GM23338 (cell line): ENCODE measurements at regions not wholly inside any gene's neighbourhood (a gene's known extent, or its start where the extent isn't known, plus 50 kb on each side); places are given as distances from the start of the nearest gene placed in this dataset.
"Not testable (repeated sequence)": the region's sequence is repeated elsewhere in the genome, so short reads cannot be mapped to it uniquely, and the experiment has no call there.

Source experiments
- ATAC-seq: fragments of 200-7000 bp; cut with Tn5 transposase; 3 replicates; pipeline ENCODE4 v1.9.1; 2020
- DNase-seq: peaks from one replicate; pipeline ENCODE4 v3.0.0-alpha.2; 2015; ENCODE audit warnings: low spot score
- H2AFZ ChIP-seq: fragments of 200-600 bp; sonication (generic); 2 replicates; pipeline ENCODE4 v1.8.0; 2016; ENCODE audit warnings: antibody characterized with exemption, mild to moderate bottlenecking, moderate library complexity
- H3F3A ChIP-seq: fragments of 200-600 bp; sonication (generic); replicated peaks from 2 replicates; pipeline ENCODE4 v1.8.0; 2017; ENCODE audit warnings: antibody characterized with exemption, mixed run types, low read depth
- H3K27ac ChIP-seq: fragments of 200-600 bp; sonication (generic); 2 replicates; pipeline ENCODE4 v1.6.1; 2016; ENCODE audit warnings: low read depth
- H3K27me3 ChIP-seq: fragments of 200-600 bp; sonication (generic); 2 replicates; pipeline ENCODE4 v1.8.0; 2016; ENCODE audit warnings: mild to moderate bottlenecking, mixed run types, moderate library complexity; ENCODE audit not compliant: insufficient read depth
- H3K36me3 ChIP-seq: fragments of 200-600 bp; sonication (generic); 2 replicates; pipeline ENCODE4 v1.8.0; 2016; ENCODE audit warnings: mild to moderate bottlenecking; ENCODE audit not compliant: insufficient read depth
- H3K4me1 ChIP-seq: fragments of 200-600 bp; sonication (generic); 2 replicates; pipeline ENCODE4 v1.8.0; 2016; ENCODE audit warnings: mild to moderate bottlenecking, moderate library complexity; ENCODE audit not compliant: insufficient read depth
- H3K4me2 ChIP-seq: fragments of 200-600 bp; sonication (generic); 2 replicates; pipeline ENCODE4 v1.7.1; 2017; ENCODE audit warnings: mixed run types
- H3K4me3 ChIP-seq: fragments of 200-600 bp; sonication (generic); 2 replicates; pipeline ENCODE4 v1.6.1; 2016; ENCODE audit warnings: mixed run types
- H3K79me2 ChIP-seq: fragments of 200-600 bp; sonication (generic); replicated peaks from 2 replicates; pipeline ENCODE4 v1.8.0; 2017; ENCODE audit warnings: mild to moderate bottlenecking; ENCODE audit not compliant: insufficient read depth
- H3K9me2 ChIP-seq: fragments of 200-600 bp; sonication (generic); 2 replicates; pipeline ENCODE4 v1.8.0; 2017; ENCODE audit not compliant: insufficient read depth
- H4K20me1 ChIP-seq: fragments of 200-600 bp; sonication (generic); replicated peaks from 2 replicates; pipeline ENCODE4 v1.8.0; 2017; ENCODE audit warnings: mild to moderate bottlenecking; ENCODE audit not compliant: insufficient read depth
- H3K27ac Mint-ChIP-seq: 2 replicates; pipeline ENCODE4 v1.8.0; 2020; ENCODE audit warnings: inconsistent platforms, mild to moderate bottlenecking, moderate library complexity, mixed read lengths
- H3K27me3 Mint-ChIP-seq: 3 replicates; pipeline ENCODE4 v1.8.0; 2022; ENCODE audit warnings: low read depth, mild to moderate bottlenecking, moderate library complexity, mixed read lengths, inconsistent platforms; ENCODE audit not compliant: insufficient read depth, poor library complexity
- H3K36me3 Mint-ChIP-seq: 3 replicates; pipeline ENCODE4 v1.8.0; 2021; ENCODE audit warnings: low read depth, mild to moderate bottlenecking, inconsistent platforms, moderate library complexity, mixed read lengths
- H3K4me1 Mint-ChIP-seq: 3 replicates; pipeline ENCODE4 v1.8.0; 2020; ENCODE audit warnings: mild to moderate bottlenecking, inconsistent platforms, mixed read lengths
- H3K4me3 Mint-ChIP-seq: 3 replicates; pipeline ENCODE4 v1.8.0; 2021; ENCODE audit warnings: moderate library complexity, mild to moderate bottlenecking, inconsistent platforms, mixed read lengths
- H3K9me3 Mint-ChIP-seq: 3 replicates; pipeline ENCODE4 v1.8.0; 2020; ENCODE audit warnings: moderate library complexity, mild to moderate bottlenecking, inconsistent platforms, mixed read lengths
- EZH2 ChIP-seq: fragments of 200-600 bp; sonication (generic); IDR thresholded peaks from one replicate; pipeline ENCODE4 v1.8.0; 2017; ENCODE audit warnings: antibody characterized with exemption, mild to moderate bottlenecking, low read depth; ENCODE audit not compliant: unreplicated experiment
- JUNB ChIP-seq: IDR thresholded peaks from one replicate; pipeline ENCODE4 v1.6.1; 2016; ENCODE audit warnings: antibody characterized with exemption; ENCODE audit not compliant: unreplicated experiment
- POLR2AphosphoS5 ChIP-seq: IDR thresholded peaks from 2 replicates; pipeline ENCODE4 v1.6.1; 2016; ENCODE audit warnings: antibody characterized with exemption, low read depth
- STAT1 ChIP-seq: IDR thresholded peaks from one replicate; pipeline ENCODE4 v1.6.1; 2016; ENCODE audit warnings: antibody characterized with exemption; ENCODE audit not compliant: unreplicated experiment
- ZNF331 ChIP-seq: fragments of 250-450 bp; sonication (Bioruptor Pico); IDR thresholded peaks from 2 replicates; pipeline ENCODE4 v1.5.0; 2020; ENCODE audit warnings: low read depth, mild to moderate bottlenecking, moderate library complexity
- TF ChIP-seq, protein P1 (sequence below): IDR thresholded peaks from one replicate; pipeline ENCODE4 v1.6.1; 2018; ENCODE audit warnings: antibody characterized with exemption; ENCODE audit not compliant: unreplicated experiment
- TF ChIP-seq, protein P2 (sequence below): IDR thresholded peaks from 2 replicates; pipeline ENCODE4 v1.6.1; 2016; ENCODE audit warnings: antibody characterized with exemption
- TF ChIP-seq, protein P3 (sequence below), 2 experiments: fragments of 200-600 bp in 1 of 2; sonication (generic) in 1 of 2; conservative IDR thresholded peaks; 2 replicates each; pipeline versions ENCODE4 v1.5.1 to v1.6.1; 2016 to 2017; ENCODE audit warnings: antibody characterized with exemption in 2 of 2, low read depth in 2 of 2, mild to moderate bottlenecking in 2 of 2, moderate library complexity in 1 of 2

DNA sequence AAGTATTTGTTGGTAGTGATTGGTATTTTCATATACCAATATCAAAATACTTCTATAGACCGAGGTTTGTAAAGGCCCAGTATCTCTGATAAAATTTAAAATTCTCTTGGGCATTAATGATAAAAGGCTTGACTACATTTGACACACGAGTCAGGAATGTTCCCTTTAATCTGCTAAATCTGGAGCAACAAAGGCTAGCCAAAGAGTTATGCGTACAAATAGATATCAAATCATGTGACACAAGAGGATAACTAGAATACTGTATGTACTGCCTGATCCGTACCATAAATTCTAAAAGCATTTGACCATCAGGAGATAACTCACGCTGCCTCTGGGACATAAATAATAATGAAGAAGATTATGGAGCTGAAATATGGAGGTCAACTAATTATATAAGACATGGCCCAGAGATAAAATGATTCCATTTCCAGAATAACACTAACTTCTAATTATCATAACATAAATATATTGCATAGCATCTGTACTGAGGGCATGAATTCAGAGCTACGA lies 64.2 kb upstream of the SH3GLB1 start (continued):
- TF ChIP-seq, protein P1, sequence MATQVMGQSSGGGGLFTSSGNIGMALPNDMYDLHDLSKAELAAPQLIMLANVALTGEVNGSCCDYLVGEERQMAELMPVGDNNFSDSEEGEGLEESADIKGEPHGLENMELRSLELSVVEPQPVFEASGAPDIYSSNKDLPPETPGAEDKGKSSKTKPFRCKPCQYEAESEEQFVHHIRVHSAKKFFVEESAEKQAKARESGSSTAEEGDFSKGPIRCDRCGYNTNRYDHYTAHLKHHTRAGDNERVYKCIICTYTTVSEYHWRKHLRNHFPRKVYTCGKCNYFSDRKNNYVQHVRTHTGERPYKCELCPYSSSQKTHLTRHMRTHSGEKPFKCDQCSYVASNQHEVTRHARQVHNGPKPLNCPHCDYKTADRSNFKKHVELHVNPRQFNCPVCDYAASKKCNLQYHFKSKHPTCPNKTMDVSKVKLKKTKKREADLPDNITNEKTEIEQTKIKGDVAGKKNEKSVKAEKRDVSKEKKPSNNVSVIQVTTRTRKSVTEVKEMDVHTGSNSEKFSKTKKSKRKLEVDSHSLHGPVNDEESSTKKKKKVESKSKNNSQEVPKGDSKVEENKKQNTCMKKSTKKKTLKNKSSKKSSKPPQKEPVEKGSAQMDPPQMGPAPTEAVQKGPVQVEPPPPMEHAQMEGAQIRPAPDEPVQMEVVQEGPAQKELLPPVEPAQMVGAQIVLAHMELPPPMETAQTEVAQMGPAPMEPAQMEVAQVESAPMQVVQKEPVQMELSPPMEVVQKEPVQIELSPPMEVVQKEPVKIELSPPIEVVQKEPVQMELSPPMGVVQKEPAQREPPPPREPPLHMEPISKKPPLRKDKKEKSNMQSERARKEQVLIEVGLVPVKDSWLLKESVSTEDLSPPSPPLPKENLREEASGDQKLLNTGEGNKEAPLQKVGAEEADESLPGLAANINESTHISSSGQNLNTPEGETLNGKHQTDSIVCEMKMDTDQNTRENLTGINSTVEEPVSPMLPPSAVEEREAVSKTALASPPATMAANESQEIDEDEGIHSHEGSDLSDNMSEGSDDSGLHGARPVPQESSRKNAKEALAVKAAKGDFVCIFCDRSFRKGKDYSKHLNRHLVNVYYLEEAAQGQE: no peak
- TF ChIP-seq, protein P2, sequence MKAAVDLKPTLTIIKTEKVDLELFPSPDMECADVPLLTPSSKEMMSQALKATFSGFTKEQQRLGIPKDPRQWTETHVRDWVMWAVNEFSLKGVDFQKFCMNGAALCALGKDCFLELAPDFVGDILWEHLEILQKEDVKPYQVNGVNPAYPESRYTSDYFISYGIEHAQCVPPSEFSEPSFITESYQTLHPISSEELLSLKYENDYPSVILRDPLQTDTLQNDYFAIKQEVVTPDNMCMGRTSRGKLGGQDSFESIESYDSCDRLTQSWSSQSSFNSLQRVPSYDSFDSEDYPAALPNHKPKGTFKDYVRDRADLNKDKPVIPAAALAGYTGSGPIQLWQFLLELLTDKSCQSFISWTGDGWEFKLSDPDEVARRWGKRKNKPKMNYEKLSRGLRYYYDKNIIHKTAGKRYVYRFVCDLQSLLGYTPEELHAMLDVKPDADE: no peak
- no peak for TF ChIP-seq STAT1
- TF ChIP-seq, protein P3, sequence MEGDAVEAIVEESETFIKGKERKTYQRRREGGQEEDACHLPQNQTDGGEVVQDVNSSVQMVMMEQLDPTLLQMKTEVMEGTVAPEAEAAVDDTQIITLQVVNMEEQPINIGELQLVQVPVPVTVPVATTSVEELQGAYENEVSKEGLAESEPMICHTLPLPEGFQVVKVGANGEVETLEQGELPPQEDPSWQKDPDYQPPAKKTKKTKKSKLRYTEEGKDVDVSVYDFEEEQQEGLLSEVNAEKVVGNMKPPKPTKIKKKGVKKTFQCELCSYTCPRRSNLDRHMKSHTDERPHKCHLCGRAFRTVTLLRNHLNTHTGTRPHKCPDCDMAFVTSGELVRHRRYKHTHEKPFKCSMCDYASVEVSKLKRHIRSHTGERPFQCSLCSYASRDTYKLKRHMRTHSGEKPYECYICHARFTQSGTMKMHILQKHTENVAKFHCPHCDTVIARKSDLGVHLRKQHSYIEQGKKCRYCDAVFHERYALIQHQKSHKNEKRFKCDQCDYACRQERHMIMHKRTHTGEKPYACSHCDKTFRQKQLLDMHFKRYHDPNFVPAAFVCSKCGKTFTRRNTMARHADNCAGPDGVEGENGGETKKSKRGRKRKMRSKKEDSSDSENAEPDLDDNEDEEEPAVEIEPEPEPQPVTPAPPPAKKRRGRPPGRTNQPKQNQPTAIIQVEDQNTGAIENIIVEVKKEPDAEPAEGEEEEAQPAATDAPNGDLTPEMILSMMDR (conservative IDR thresholded peaks at IDR 0.05; ENCODE audit: low read depth in 2 of 2): no peak
- TF ChIP-seq EZH2: no peak
- no peak for TF ChIP-seq ZNF331 (CRISPR knock-in tag)

DNA sequence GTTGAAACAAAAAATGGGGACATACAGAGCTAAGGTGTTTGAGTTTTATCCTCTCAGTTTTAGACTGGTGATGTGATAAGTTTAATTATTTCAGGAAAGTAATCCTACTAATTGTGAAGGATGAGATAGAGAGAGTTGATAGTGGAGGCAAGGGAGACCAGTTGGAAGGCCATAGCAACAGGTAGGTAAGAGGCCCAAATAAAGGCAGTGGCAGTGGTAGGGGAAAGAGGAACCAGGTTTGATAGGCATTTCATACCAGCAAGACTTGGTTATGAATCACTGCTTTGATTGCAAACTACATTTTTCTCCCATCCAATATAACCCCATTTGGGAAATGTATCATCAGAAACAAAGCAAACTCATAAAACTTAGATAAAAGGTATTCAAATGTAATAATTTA lies 63.1 kb upstream of the SH3GLB1 start:
- TF ChIP-seq POLR2AphosphoS5: no peak
- TF ChIP-seq, protein P2: no peak
- TF ChIP-seq, protein P1: no peak
- no peak for TF ChIP-seq JUNB
- no peaks in the 10 kb centered on the region for H3K9me3 Mint-ChIP-seq

DNA sequence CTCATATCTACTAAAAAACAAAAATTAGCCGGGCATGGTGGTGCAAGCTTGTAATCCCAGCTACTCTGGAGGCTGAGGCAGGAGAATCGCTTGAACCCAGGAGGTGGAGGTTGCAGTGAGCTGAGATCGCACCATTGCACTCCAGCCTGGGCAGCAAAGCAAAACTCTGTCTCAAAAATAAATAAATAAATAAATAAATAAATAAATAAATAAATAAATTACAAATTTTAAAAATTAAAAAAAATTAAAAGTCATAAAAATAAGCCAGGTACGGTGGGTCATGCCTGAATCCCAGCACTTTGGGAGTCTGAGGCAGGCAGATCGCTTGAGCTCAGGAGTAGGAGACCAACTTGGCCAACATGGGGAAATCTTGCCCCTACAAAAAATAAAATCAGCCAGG lies 59.7 kb upstream of the SH3GLB1 start:
- not testable (repeated sequence) for H3K36me3 Mint-ChIP-seq, H3K27me3 Mint-ChIP-seq, ATAC-seq, H4K20me1 ChIP-seq, H3F3A ChIP-seq, H3K9me2 ChIP-seq, H3K27me3 ChIP-seq, H3K27ac Mint-ChIP-seq, H3K4me1 ChIP-seq, H3K36me3 ChIP-seq, H3K4me3 ChIP-seq, H2AFZ ChIP-seq, H3K79me2 ChIP-seq, H3K4me1 Mint-ChIP-seq, DNase-seq, H3K9me3 Mint-ChIP-seq, H3K27ac ChIP-seq, H3K4me2 ChIP-seq, H3K4me3 Mint-ChIP-seq

More for the DNA sequence above, 63.1 kb upstream of the SH3GLB1 start:
- no peak for DNase-seq
- Histone ChIP-seq H4K20me1 (no peaks in the 10 kb centered on the region), H3K4me1 (no peaks in the 10 kb centered on the region), H3F3A (no peaks in the 10 kb centered on the region), H3K4me2 (no peak overlapping the region), H3K79me2 (no peaks in the 10 kb centered on the region), H3K36me3 (no peaks in the 10 kb centered on the region), H3K4me3 (no peak overlapping the region), H3K27ac (no peak overlapping the region), H2AFZ (no peak overlapping the region), H3K9me2 (no peaks in the 10 kb centered on the region), H3K27me3 (no peaks in the 10 kb centered on the region)
- Mint-ChIP-seq H3K27ac (no peak overlapping the region), H3K36me3 (no peaks in the 10 kb centered on the region), H3K4me3 (no peak overlapping the region), H3K4me1 (no peaks in the 10 kb centered on the region; the same call in 2 of the 3 replicates), H3K27me3 (peaks cover 4% of the 10 kb centered on the region)
- no peak for ATAC-seq
